HG03378 (cell line): ENCODE measurements at regions not wholly inside any gene's neighbourhood (a gene's known extent, or its start where the extent isn't known, plus 50 kb on each side); places are given as distances from the start of the nearest gene placed in this dataset.

ENCODE experiments used
- ATAC-seq: cut with Tn5 transposase; IDR thresholded peaks from one replicate; pipeline ENCODE4 v1.9.1; 2021; ENCODE audit warnings: mild to moderate bottlenecking, moderate library complexity; ENCODE audit not compliant: unreplicated experiment

DNA sequence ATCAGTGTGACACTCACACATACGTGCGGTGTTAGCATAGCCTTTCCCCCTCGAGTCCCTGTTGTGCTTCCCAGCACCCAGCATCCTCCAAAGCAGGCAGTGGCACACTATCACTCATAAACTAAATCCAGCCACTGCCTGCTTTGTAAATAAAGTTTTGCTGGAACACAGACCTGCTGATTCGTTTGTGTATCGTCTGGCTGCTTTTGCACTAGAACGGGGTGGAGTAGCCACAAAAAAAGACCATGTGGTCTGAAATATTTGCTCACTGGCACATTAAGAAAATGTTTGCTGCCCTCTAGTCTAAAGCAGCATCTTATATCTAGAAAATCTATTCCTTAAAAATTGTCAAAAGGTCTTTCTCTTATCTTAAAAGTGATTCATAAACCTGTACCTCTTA lies 341.2 kb upstream of the ZFHX3 start:
- ATAC-seq, result no peak

DNA sequence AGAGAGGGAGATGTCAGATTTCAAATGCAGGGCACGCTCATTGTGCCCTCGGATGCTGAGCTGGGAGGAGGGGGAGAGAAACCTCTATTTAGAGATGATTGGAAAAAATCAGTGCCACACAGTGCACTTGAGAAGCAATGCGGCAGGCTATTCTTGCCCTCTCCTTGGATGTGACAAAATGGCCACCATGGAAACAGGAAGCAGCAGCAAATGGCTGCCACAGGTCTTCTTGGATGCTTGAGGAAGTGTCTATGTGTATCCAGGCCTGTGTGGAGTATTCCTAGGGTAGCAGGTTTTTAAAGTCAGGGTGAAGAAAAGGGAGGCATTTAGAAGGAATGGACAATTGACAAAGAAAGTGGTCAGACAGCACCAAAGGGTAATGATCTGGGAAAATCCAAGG lies 340.1 kb upstream of the ZFHX3 start:
- no peak for ATAC-seq

DNA sequence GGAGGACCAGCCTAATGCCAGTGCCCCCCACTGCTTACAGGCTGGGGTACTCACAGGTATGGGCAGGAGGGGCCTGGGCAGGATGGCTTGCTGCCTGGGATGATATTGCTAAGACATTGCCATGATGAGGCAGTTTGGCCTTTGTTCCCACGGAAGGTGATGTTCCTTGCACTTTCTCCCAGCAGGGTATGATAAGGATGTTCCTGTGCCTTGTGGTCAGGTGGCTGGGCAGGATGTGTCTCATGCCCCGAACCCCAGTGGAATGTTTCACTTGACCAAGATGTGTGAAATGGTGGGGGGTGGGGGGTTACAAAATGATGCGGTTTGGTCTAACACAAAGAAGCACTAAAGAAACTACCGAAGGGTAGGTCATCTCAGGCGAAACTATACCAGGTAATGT lies 337.8 kb upstream of the ZFHX3 start:
- no peak for ATAC-seq

DNA sequence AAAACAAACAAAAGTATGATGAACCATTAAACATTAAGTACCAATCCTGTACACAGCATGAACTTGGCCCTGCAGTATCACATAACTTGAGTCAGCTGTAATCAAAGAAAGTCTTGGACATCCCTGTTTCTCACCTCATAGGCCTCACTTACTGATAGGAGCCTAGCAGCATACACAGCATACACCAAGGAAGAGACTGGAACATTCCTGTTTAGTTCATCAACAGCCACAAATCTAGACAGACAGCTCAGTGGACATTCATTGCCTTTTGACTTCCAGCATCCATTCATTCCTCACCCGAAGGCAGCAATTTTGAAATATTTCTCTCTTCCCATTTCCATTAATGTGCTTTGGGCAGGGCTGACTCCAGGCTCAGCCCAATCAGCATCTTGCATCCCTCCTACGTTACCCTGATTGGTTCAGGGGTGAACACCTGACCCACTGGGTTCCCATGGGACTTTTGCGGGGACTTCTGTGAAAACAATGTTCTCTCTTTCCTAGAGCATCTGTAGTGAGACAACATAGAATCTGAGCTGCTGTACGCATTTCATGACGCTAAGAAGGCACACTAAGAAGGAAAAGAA lies 336.7 kb upstream of the ZFHX3 start:
- no peak for ATAC-seq

DNA sequence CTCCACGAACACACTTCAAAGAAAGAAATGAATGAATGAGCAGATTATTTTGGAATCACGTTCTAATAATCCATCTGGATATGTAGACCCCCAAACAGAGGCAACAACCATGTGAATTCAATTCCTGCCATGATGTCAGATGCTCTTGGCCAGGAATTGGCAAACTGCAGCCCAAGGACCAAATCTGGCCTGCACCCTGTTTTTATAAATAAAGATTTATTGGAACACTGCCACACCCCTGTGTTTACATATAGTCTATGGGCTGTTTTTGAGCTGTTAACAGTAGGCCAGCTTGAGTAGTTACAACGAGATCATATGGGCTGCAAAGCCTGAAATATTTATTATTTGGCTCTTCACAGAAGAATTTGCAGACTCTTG lies 336.0 kb upstream of the ZFHX3 start:
- ATAC-seq, result no peak

DNA sequence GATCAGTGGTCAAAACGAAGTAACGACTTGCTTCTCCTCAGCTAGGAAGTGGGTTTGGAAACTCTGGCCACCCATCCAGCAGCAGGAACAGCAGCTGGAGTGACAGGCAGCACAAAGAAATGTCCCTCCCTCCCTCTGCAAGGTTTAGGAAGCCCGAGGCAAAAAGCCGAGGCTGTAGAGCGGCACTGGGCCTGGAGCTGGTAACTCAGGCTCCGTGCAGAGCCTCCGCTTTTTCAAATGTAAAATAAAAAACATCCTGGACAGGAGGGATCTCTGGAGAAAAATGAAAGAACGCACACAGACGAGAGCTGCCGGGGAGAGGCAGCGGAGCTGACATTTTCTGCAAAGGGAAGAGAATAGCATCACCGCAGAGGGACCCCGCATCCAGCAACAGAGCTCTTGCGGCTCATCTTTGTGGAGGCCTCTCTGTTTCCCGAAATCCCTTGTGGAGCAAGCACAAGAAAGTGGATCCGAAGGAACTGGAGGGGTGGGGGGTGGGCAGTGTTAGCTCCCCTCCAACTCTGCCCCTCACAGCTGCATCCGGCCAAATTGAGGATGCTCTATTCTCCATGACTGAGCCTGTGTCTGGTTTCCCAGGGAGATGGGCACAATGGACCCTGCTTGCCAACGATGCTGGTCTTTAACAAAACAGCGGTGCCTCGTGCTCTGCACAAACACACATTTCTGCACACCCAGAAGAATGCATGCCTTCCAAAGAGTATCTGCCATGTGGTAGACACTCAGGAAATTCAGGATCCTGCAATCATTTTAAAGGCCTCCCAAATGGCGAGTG lies 335.5 kb upstream of the ZFHX3 start:
- no peak for ATAC-seq

DNA sequence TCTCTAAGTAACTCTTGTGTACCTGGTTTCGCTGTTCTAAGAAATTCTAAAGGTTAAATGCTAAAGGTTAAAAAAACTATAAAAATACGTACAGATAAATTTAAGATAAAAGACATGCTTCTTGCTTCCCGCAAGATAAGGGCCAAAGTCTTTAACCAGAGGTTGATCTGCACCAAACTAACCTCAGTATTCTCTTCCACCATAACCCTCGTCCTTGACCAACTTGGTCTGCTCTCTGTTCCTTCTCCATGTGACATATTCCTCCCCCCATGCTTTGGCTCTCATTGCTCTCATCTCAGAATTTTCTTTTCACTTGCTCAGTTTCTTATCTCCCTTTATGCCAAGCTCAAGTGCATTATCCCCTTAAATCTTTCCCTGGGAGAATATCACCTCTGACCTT lies 330.5 kb upstream of the ZFHX3 start:
- no peak for ATAC-seq

DNA sequence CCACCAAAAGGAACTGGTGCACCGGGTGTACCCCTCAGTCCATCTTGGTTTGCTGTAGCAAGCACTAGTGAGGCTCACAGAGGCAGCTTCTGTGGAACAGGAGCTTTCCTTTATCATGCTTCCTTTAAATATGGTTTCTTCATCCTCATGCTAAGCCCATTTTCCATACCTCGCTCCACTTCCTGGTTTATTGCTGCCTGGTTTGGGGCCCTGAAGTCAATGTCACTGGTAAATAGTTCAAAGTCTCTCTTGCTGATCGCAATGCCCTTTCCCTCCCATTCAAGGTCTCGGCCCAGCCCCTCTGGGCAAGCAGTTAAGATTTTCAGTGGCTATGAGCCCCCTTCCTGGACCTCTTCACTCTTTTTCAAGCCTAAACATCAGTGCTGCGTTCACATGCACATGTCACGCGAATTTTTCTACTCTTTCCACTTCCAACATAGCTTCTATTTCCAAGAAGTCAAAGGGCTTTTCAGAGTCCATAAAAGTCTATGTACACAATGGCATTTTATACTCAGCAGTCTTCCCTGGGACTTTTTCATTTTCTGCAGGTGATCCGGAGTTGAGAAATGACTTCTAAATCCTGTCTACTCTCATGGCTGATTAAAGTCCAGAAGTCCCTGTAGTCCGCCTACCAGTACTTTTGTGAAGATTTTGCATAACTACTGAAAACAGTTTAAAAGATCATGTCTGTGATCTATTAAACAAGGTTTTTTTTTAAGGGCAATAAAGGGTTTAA lies 323.8 kb upstream of the ZFHX3 start:
- no peak for ATAC-seq

DNA sequence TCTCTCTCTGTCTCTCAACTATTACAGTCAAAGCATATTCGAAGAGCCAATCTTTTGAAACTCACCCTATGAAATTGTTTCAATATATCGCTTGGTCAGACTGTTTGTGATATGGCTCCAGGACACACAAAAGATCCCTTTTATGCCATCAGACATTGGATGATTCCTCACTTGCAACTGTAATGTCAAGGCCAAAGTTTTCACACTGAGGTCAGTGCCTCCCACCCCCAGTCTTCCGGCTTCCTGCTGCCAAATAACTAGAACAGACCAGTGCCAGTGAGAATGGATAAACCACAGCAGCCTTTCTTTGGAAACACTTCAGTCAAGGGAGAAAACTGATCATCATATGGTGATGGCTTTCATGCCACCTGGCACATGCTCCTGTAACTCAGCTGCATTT lies 321.9 kb upstream of the ZFHX3 start:
- no peak for ATAC-seq

DNA sequence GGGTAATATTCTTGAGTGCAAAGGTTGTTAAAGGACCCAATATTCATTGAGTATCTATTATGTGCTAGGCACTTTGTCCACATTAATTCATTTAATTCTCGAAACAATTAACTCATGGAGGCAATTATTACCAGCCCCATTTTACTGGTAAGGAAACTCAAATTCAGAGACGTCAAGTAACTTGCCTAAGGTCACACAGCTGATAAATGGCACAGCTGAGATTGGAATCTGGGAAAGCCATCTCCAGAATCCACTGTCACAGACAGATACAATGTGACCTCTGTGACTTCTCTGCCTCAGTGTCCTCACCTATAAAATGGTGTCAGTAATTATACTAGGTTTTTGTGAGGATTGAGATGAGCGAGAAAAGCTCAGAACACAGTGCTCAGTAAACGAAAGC lies 320.8 kb upstream of the ZFHX3 start:
- no peak for ATAC-seq

DNA sequence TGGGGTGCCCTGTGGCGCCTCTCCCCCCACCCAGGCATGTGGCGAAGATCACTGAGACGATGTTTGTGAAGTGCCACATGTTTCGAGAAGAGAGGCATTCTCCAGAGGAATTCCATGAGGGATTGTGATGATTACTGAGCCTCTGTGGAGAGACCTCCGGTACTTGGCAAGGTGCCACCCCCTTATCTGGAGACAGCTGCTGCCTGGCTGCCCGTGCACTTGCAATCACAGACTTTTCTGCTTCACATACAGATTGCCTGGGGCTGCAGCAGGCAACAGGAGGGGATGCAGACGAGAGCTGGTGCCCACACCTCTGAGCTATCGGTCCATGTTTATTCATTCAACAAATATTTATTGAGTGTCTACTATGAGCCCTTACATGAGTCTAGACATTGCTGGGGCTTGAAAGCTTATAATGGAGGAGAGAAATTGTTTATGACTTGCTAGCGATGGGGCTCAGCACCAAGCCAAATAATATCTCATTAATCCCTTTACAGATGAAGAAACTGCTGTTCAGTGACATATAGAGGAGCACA lies 317.2 kb upstream of the ZFHX3 start:
- ATAC-seq, result no peak

DNA sequence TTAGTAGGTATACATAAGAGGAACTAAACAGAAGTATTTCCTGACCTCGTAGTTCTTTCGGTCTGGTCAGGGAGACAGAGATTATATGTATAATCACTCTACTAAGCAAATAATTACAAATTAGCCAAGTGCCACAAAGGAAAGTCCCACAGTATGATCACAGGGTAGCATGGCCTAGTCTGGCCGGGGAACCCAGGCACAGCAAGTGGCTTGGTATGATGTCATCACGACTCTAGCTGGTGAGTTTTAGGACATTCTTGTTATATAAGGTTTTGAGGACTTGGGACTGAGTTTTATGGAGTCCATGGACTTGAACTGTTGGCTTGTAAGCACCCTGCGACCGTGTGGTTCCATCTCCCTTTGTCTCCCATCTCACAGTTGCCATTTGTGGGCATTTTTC lies 316.5 kb upstream of the ZFHX3 start:
- no peak for ATAC-seq

DNA sequence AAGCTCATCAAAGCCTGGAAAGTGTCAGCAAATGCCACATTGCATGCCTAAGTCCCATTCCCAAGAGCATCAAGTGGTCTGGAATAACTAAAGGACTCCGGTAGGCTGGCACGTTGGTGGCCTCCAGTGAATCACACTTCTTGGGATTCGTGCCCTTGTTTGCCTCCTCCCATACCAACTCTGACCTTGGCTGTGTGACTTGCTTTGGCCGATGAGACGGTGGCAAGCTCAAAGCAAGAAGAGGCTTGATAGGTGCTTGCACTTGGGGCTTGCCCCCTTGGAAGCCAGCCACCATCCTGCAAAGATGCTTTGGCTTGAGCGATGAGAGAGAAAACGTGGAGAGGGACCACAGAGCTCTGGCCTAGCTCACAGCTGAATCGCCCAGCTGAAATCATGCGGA lies 313.1 kb upstream of the ZFHX3 start:
- no peak for ATAC-seq

DNA sequence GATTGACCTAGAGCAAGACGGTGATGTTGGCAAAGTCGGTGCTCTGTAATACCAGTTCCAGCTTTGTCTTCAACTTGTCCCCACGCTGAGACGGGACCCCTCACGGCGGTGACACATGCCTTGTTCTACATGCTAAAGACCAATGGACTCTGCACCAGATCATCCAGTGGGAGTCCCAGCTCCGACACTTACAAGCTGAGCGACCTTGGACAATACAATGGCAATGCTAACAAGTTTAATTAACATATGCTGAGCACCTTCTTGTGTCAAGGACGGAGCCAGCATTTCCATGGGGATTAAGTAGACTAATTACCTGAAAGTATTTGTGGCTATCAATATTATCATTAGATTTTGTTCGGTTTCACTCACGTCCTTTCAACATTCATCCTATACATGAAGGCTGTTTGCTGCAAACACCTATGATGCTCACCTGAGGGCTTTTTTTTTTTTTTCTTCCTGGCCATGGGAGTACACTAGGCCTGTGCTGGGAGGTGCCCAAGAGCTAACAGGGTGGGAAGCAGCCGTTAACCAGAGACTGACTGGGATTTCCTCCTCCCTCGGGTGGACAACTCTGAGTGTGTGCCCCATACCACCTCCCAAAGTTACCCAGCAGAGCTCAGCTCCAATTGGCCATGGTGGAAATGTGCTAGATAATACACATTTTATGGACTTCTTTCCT lies 308.6 kb upstream of the ZFHX3 start:
- ATAC-seq, result no peak

DNA sequence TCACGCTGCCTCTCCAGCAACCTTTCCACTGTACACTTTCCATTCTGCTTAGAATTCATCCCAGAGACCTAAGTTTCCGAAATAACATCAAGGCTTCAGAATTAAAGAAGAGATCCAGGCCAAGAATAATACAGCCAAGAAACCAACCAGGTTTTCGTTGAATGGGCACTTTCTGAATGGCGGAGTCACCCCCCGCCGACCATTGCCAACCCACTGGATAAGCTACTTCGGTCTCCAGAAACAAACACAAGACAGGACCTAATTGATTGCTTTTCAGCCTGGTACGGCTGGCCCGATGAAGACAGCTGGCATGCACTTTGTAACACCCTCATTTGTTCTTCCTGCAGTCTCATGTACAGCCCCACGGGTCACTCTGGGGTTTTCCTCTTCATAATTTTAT lies 308.1 kb upstream of the ZFHX3 start:
- no peak for ATAC-seq

DNA sequence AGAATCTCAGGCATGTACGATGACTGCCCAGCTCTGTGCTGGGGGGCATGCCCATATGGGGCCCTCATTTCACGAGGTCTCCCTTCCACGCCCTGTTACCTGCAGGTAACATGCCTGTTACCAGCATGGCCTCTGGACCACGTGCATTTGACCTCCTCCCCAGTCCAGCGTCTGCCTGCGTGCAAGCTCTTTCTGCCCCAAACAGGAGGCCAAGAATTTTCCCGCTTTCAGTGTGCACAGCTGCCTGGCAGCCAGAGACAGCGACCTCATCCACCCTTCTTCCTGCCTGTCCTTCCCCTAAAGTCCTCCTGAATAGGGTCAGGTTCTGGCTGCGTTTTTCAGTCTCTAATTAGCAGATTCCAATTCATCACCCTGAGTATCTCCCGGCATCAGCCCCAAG lies 306.5 kb upstream of the ZFHX3 start:
- ATAC-seq, result no peak

DNA sequence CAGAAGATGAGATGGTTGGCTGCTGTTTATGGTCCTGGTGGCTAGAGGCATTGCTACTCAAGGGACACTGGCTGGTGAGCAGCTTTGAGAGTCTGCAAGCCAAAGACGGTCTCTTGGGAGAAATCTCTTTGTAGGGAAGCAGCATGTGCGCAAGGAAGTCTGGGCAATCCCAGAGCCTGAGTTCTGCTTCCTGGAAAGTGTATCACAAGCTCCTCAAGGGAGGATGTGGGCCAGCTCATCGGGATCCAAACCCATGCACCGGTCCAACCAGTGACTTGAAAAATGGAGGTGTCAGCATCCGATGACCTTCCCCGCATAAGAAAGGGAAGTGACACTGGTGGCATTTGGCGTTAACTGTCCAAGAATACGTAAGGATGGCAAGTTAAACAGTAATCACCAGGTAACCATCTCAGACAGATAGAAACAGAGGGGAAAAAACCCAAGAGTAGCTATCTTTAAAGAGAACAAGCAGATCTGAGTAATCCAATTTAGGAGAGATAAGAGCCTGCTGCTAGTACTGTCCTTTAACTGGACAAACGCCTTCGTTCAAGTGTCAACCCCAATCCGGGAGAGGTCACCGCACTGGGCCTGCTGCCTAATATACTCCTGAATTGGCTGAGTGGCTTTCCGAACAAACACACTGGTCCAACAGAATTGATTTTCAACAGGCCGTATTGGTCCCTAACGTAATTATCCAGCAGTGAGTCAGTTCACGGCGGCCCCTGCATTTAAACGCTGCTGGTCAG lies 303.0 kb upstream of the ZFHX3 start:
- ATAC-seq, result no peak

DNA sequence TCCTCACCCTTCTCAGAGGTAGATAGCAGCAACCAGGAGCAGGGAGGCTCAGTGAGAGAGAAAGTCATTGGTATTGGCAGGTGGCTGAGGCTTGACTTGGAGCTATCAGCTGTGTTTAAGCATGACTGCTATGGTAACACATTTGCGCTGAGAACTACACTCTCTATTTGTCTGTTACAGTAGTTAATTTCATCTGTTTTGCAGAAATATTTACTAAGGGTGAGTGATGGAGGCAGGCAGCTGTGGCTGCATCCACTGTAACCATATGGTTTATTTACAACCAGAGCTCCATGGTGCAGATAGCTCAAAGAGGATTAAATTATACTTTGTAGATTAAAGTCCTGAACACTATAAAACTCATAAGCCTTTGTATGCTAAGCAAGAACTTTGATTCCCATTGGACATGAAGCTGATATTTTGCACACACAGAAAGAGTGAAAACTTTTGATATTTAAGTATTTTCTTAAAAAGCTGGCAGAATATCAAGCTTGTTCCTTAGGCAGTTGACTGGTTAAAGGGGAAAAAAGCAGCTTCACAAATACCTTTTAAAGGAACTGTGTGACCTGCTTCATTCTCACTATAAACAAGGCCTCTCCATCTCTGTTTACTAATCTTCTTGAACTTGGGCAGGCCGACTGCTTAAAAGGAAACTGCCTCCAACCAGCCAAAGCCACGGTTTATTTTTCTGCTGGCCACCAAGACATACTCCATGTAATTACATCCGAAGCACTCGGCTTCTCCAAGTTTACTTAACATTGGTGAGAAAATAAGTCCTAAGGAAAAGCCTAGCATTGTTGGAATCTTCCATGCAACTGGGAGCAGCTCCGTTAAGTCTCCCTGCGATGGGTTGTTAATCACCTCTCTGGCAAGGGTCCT lies 299.8 kb upstream of the ZFHX3 start:
- no peak for ATAC-seq

DNA sequence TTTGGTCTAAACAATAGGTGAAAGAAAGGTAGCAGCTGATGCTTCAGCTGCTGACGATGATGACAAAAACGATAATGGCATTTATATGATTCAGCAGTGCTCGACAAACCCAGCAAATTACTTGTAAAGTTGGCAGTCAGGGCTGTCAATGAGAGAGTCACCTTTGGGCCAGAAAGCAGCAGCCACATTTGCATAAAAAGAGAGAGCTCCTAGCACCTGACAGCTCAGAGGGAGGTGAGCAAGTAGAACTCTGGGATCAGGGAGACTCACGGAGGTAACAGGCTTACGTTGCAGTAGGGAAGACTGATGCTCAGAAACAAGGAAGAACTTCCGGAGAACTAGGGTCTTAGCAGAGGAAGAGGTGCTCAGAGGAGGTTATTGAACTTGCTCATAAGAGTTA lies 291.9 kb upstream of the ZFHX3 start:
- ATAC-seq, result no peak
